Limb (tissue), 2 donors: ENCODE measurements at regions not wholly inside any gene's neighbourhood (a gene's known extent, or its start where the extent isn't known, plus 50 kb on each side); places are given as distances from the start of the nearest gene placed in this dataset.

Experiments used
- DNase-seq, 2 donors: peaks; one replicate each; pipeline ENCODE4 v3.0.0-alpha.2; 2016; ENCODE audit errors: extremely low spot score in 2 of 2

DNA sequence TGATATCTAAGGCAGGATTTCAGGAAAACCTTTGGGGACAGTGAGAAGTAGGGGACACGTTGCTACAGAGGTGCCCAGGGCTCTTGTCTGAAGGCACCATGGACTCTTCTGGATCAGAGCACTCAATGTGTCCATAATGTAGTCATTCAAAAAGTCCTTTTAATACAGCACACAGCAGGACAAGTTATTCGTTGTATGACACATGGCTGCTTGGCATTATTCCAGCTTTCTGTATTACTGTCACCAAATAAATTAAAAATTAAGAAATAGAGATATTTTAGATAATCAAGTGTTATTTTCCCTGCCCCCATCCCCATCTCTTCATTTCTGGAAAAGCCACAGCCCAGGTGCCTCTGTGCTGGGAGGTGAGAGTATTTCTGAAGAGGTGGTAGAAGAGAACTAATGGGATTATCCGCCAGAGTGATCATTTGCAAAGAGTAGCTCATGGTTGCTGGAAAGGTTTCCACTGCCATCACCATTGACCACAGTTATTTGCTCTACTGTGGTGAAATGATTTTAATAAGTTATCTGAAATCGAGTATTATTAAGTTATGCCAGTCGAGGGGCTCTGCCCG lies 83.0 kb downstream of the CXCL12 start:
- DNase-seq: no peak

DNA sequence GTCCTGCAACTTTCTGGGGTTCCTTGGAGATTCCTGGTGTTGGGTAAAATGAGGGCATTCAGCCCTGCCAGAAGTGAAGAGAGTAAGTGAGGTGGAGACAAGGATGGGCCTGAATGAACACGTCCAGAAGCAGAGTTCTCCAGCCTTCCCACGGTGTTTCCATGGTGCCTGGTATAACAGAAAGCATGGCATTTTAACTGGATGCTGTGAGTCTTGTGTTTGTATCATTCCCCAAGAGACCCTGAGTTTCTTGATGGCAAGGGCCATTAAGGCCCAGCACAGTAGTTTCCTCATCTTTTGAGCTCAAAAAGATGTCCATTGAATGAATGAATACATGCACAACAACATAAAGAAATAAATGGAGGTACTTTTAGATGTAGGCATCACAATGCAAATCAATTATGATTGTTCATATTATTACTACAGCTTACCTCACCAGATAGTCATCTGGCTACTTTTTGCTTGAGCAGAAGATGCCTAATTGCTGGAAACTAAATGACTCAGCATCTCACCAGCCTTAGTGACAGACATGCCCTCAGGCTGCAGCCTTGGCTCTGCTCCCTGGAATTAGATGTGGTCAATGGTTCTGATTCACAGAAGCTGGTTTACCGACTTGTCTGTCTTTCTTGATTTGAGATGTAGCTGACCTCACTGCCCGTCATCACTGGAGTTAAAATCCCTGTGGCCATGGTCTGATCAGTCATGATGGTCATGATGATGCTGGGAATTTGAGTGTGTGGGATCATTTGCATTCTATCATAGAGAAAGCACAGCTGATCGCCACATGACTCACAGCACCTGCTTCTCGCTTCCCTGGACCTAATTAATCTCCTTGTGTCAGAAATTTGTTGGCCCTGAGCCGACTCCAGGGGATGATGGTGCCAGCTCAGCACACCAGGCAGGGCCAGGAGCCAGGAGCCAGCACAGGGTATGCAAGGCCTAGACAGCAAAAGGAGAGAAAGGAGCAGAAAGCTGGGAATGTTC lies 83.9 kb downstream of the CXCL12 start:
- peak in 1 of 2 donors; percentile 60 for DNase-seq

- DNase-seq: no peak
These were observed 86.2 kb downstream of the CXCL12 start for GRCh38 chr10:44298713-44299112.

DNA sequence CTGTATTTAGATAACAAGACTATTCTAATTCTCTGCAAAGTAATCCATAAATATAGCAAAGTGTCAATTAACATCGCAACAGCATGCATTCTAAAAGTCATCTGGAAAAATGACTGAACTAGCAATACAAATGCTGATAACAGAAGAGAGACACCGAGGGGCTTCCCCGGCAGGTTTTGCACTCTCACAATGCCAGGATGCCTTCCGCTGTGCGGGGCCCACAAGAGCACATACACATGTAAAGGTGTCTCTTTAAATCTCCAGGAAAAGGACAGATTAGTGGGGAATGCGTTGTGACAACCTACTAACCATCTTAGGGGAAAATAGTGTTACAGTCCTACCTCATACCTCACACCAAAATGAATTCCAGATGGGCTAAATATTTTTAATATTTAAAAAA lies 86.9 kb downstream of the CXCL12 start:
- no peak for DNase-seq

DNA sequence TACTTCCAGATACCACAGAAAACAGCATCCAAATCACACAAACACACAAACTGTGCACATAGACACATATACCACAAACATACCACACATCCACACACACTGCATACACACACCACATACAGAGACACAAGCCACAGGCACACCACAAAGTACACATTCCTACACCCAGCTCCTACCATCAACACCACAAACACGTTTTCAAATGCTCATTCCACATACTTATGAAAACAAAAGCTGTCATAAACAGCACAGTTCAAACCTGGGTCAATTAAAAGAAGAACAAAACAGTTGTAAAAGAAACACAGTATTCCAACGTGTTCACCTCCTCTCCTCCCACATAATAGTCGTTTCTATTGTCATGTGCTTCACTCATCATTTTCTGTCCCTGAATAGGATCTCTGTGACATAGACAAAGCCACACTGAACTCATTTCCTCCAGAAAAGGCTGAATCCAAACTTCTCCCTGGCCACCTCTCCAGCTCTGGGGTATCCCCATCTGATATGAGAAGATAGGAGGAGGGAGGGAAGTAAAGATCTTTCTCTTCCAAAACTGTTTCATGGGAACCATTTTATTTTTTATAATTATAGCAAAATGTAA lies 89.2 kb downstream of the CXCL12 start:
- DNase-seq: no peak

DNA sequence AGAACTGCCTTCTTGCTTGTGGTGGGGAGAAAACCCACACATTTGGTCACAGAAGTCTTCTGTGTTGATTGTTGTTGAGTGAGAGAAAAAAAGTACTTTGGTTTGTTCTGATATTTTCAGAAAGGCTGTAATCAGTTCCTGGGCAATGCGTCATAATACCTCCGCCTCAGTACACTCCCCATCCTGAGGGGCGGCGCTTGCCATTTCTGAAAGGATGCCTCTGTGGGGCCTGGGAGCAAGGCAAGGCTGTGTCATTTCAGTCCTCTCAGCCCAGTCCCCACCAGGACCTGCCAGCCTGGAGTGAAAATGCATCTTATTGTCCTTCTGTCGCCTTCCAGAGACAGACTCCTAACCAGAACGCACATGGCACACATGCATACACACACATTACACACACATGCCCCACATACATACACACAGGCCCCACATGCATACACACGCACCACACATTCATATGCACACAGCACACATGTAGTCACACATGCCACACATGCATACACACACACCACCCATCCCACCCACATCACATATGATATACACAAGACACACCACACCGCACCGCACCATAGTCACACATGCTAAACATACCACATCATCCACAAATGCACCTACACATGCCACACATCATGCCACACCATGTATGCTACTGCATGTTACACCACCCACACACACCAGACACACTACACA lies 90.0 kb downstream of the CXCL12 start:
- no peak for DNase-seq

DNA sequence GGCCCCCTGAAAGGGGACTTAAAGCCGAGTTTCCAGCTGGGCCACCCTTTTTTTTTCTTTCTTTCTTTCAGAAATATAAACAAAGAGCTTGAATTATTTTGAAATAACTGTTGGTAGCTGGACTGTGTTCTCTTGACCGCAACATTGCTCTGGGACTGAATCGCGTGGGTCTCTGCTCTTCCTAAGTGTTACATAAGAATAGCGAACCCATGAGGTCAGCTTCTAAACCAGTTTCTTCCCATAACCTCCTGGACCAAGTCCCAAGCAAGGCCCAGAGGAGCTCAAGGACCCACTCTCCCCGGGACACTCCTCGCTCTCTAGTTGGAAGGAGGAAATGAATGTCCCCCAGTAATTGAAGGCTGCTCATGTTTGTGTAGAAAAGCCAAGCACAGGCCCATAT lies 91.1 kb downstream of the CXCL12 start:
- DNase-seq: no peak

- no peak for DNase-seq
These were observed 91.6 kb downstream of the CXCL12 start for GRCh38 chr10:44293306-44293778.

GRCh38 chr10:44292390-44293002 lies 92.4 kb downstream of the CXCL12 start:
- DNase-seq: peak in 1 of 2 donors; percentile 53

- no peak for DNase-seq
These were observed 93.8 kb downstream of the CXCL12 start for GRCh38 chr10:44291091-44291490.

DNA sequence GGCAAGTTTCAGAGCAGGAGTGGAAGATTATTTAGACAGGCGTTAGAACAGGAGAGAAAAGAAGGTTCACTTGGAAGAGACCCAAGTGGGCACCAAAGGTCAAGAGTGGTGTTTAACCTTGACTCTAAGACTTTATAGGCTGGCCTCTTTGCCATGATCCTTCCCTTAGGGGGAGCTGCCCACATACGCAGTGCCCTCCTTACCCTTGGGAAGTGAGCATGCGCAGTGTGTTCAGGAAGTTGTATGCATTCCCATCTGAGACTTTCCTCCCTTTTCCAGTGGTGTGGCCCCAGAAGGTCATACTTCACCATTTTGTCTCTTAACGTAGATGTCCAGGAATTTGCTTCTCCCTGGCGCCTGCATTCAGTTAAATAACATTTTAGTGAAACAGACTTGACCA lies 95.8 kb downstream of the CXCL12 start:
- no peak for DNase-seq

DNA sequence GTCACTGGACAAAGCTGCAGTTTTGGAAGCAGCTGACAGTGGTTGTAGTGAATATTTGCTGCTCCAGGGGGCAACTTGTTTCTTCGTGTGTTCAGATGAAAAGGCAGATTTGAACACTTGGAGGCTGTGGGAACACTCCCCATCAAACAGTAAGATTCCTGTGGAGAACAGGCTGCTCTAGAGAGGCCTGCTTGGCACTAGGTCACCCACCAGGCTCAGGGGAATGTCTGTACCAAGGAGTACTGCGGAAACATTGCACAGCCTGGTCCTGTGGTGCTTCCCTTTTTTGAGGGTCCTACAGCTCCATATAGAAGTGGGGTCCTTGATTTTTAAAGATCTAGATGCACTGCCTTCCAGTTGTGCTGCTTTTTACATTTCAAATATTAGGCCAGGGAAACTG lies 97.5 kb downstream of the CXCL12 start:
- DNase-seq: no peak

DNA sequence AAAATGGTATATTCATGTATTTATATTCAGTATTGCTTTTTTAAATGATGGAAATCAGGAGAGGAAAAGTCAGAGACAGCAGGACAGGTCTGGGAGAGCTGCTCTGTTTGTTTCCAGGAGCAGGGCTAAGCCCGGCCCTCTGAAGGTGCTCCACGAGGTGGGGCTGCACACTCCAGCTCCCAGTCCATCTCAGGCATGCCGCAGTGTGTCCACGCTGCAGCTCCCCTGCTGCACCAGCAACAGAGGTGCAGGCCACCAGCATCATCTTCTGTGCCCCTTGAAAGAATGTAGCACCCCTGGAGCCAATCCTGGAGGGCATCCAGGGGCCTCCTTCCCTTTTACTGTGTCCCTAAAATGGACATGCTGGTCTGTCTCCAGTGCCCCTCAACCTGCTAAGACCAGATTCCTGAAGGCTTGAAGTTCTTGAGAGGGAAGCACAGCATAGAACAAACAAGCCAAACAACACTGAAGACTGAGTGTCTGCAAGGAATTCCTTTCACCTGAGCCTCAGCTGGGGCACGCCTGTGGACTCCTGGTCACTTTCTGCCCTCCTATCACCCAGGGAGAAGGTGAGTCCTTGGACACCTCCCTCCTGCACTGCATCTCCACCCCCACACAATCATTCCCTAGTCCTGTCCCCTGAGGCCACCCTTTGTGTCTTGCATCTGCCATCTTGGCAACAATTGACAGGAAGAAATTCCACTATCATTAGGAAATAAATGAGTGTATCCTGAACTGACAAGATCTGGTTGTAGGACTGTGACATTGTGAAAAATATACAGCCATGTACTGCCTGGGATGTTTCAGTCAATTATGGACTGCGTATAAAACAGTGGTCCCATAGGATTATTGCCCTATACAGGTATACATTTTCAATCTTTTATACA lies 100.5 kb downstream of the CXCL12 start:
- DNase-seq: no peak

- DNase-seq: no peak
These were observed 102.1 kb downstream of the CXCL12 start for GRCh38 chr10:44282626-44283300.

GRCh38 chr10:44281662-44282061 lies 103.2 kb downstream of the CXCL12 start:
- no peak for DNase-seq

DNA sequence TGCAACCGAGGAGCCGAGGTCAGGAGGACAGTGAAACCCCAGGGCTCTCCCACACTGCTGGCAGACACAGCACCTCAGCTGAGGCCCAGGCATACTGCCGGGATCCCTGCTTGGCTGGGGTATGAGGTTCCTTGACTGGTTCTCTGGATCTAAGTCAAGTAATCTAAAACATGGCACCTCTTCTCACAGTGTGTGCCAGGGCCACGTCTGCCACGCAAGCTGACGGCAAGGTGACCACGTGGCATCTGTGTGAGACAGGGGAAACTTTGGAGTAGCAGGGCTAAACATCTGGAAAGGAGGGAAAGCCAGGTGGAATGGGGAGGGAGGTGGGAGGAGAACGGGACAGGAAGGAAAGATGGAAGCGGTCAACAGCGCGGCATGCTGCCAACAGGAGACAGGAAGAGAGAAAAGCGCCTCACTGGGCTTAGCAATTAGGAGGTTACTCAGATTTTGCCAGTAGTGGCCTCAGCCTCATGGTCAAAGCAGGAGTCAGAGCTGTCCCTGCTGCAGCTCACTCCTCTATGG lies 103.7 kb downstream of the CXCL12 start:
- no peak for DNase-seq

GRCh38 chr10:44280226-44281014 lies 104.5 kb downstream of the CXCL12 start:
- no peak for DNase-seq

GRCh38 chr10:44279426-44280126 lies 105.3 kb downstream of the CXCL12 start:
- no peak for DNase-seq
